ENCODE measurements at regions not wholly inside any gene's neighbourhood (a gene's known extent, or its start where the extent isn't known, plus 50 kb on each side); places are given as distances from the start of the nearest gene placed in this dataset.

DNA sequence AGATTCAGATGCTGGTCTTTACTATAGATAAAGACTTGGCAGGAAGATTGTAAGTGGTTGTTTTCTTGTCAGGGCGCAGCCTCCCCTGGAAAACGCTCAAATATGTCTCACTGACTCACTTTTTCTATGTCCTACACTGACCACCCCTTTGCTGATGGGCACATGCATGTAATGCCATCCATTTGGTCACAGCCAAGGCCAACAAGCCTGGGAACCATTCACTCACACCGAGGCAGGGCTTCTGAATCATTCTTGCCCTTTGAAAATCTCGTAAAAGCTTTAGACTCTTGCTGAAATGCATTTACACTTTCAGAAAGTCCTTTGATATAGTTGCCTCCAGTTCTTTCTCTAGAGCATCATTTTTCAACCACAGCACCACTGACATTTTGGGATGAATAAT is 249.4 kb downstream of the ACTL7B start:
- Mint-ChIP-seq H3K9me3 (peaks cover 0 to 3% (median 0%) of the 10 kb centered on the region in 7 donors), H3K4me3 (no peak overlapping the region)
- no peaks in the 10 kb centered on the region for H3K36me3 ChIP-seq (replicated peaks in 1 of 2; ENCODE audit: control insufficient read depth in 1 of 2, insufficient read depth in 2 of 2, low read length in 2 of 2)

GRCh38 chr9:108603141-108603540 is 252.6 kb downstream of the ACTL7B start:
- Histone ChIP-seq H3K36me3 (replicated peaks in 1 of 2; ENCODE audit: control insufficient read depth in 1 of 2, insufficient read depth in 2 of 2, low read length in 2 of 2) (no peaks in the 10 kb centered on the region), H3K4me2 (replicated peaks; ENCODE audit: extremely low read depth, low read length, poor library complexity, severe bottlenecking) (no peak overlapping the region), H3K79me2 (ENCODE audit: insufficient read depth, low read length) (no peaks in the 10 kb centered on the region), H3K4me3 (replicated peaks in 1 of 3; ENCODE audit: low read depth in 2 of 3, low read length in 3 of 3) (no peak overlapping the region), H2AFZ (ENCODE audit: insufficient read depth, low read depth, low read length, poor library complexity, severe bottlenecking) (no peak overlapping the region), H3K27ac (ENCODE audit: low read depth in 1 of 2, low read length in 2 of 2) (no peak overlapping the region), H4K20me1 (ENCODE audit: insufficient read depth, low read length) (no peaks in the 10 kb centered on the region), H3K27me3 (ENCODE audit: control insufficient read depth in 2 of 2, insufficient read depth in 2 of 2, low read length in 2 of 2) (no peaks in the 10 kb centered on the region), H3K9me3 (replicated peaks in 1 of 2; ENCODE audit: control insufficient read depth in 1 of 2, insufficient read depth in 1 of 2, low read length in 2 of 2) (no peaks in the 10 kb centered on the region), H3K9ac (ENCODE audit: insufficient read depth, low read length, poor library complexity, severe bottlenecking) (no peak overlapping the region), H3K4me1 (ENCODE audit: control insufficient read depth in 1 of 2, insufficient read depth in 2 of 2, low read length in 2 of 2) (no peaks in the 10 kb centered on the region)
- intact Hi-C loops (cut with micrococcal nuclease), result no loop called here
- Mint-ChIP-seq H3K9me3 (peaks cover 0 to 3% (median 0%) of the 10 kb centered on the region in 7 donors), H3K27me3 (ENCODE audit: low read depth in 3 of 3) (peaks cover 0 to 3% (median 0%) of the 10 kb centered on the region in 3 donors), H3K4me1 (peaks cover 5% of the 10 kb centered on the region), H3K36me3 (no peaks in the 10 kb centered on the region), H3K4me3 (no peak overlapping the region), H3K27ac (no peak overlapping the region)
- no peak for DNase-seq
- TF ChIP-seq CTCF (IDR thresholded peaks at IDR 0.05), result no peak
- 100% methylated on average over 3 of the region's 3 CpGs for WGBS (ENCODE audit: insufficient coverage)

More for the DNA sequence above, 249.4 kb downstream of the ACTL7B start:
- no peak overlapping the region for H2AFZ ChIP-seq (ENCODE audit: insufficient read depth, low read depth, low read length, poor library complexity, severe bottlenecking)
- no peak overlapping the region for H3K27ac Mint-ChIP-seq
- no peaks in the 10 kb centered on the region for H3K4me1 ChIP-seq (ENCODE audit: control insufficient read depth in 1 of 2, insufficient read depth in 2 of 2, low read length in 2 of 2)
- intact Hi-C loops (cut with micrococcal nuclease), result loop anchor here in 1 of 2 donors (5.0 kb wide), 1 partner anchor 51 kb away; no protein-coding TSS in a partner anchor
- H3K27me3 Mint-ChIP-seq (ENCODE audit: low read depth in 3 of 3), result peaks cover 0 to 3% (median 0%) of the 10 kb centered on the region in 3 donors
- H3K4me1 Mint-ChIP-seq, result peaks cover 5% of the 10 kb centered on the region
- H3K4me2 ChIP-seq (replicated peaks; ENCODE audit: extremely low read depth, low read length, poor library complexity, severe bottlenecking), result no peak overlapping the region
- no peak overlapping the region for H3K4me3 ChIP-seq (replicated peaks in 1 of 3; ENCODE audit: low read depth in 2 of 3, low read length in 3 of 3)
- H3K27me3 ChIP-seq (ENCODE audit: control insufficient read depth in 2 of 2, insufficient read depth in 2 of 2, low read length in 2 of 2), result no peaks in the 10 kb centered on the region
- DNase-seq, result no peak
- no peaks in the 10 kb centered on the region for H3K79me2 ChIP-seq (ENCODE audit: insufficient read depth, low read length)
- WGBS (ENCODE audit: insufficient coverage), result 100% methylated on average over 2 of the region's 4 CpGs
- H3K27ac ChIP-seq (ENCODE audit: low read depth in 1 of 2, low read length in 2 of 2), result no peak overlapping the region
- H3K9me3 ChIP-seq (replicated peaks in 1 of 2; ENCODE audit: control insufficient read depth in 1 of 2, insufficient read depth in 1 of 2, low read length in 2 of 2), result no peaks in the 10 kb centered on the region
- no peak for TF ChIP-seq CTCF (IDR thresholded peaks at IDR 0.05)
- H3K36me3 Mint-ChIP-seq, result no peaks in the 10 kb centered on the region
- H4K20me1 ChIP-seq (ENCODE audit: insufficient read depth, low read length), result no peaks in the 10 kb centered on the region
- H3K9ac ChIP-seq (ENCODE audit: insufficient read depth, low read length, poor library complexity, severe bottlenecking), result no peak overlapping the region

Measured in CD14-positive monocyte (primary cell).